GM18505 (cell line): ENCODE measurements at regions not wholly inside any gene's neighbourhood (a gene's known extent, or its start where the extent isn't known, plus 50 kb on each side); places are given as distances from the start of the nearest gene placed in this dataset.
"Not testable (repeated sequence)": the region's sequence is repeated elsewhere in the genome, so short reads cannot be mapped to it uniquely, and the experiment has no call there.

Source experiments
- ATAC-seq: cut with Tn5 transposase; IDR thresholded peaks from one replicate; pipeline ENCODE4 v1.9.1; 2021; ENCODE audit not compliant: unreplicated experiment
- POLR2A ChIP-seq: IDR thresholded peaks from 4 replicates; pipeline ENCODE4 v1.6.1; 2011; ENCODE audit warnings: borderline replicate concordance; ENCODE audit not compliant: insufficient read depth, insufficient read length; ENCODE audit errors: extremely low read depth

DNA sequence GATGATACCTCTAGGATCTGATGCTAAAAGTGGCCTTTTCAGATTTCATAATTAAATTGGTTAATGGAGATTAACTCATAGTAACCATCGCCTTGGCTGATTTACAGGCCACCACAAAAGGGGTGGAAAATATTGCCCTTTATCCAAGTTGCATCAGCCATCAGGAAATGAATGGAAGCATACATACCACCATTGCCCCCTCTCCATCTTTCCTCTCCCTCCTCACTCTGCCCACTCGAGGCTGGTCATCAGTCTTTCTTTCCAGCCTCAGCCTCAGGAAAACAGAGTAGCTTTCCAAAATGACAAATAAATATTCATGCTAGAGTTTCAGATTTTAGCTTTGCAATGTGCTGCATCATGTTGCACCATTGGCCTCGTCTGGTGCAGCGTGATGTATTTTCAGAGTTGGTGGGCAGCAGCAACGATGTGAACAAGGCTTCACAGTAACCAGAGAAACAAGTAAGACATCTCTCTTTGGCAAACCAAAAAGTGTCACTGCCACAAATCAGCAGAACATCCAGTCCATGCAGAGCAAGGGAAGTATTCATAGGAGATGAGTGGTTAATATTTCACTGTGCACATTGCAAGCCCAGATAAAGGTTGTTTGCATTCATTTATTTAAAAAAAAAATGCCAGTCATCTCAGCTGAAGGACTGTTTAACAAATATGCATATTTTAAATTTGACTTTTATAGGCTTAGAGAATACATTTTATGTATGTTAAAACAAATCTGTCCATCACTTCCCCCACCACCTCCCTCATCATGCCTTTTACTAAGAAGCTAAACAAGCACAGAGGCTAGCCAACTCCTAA, 136.7 kb upstream of the FAT3 start:
- TF ChIP-seq POLR2A: no peak
- no peak for ATAC-seq

DNA sequence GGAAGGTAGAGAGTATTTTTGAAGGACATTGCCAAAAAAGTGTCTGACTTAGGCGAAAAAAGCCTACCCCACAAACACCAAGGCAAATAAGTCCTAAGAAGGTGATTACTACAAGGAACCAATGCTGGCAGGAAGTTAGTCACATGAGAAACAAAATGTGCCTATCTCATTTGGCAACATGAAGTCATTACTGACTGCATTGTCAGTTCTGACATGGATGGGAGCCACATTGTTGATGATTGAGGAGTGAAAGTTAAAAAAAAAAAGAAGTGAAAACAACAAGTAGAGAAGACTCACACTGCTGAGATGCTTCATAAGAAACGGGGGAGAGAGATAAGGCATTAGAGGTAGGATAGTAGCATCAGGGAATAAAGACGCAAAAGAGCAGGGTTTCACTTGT, 141.5 kb upstream of the FAT3 start:
- no peak for TF ChIP-seq POLR2A
- no peak for ATAC-seq

- TF ChIP-seq POLR2A: no peak
- ATAC-seq: no peak
Measured at GRCh38 chr11:92082652-92083051, 142.0 kb upstream of the FAT3 start.

GRCh38 chr11:92074498-92074897, 150.1 kb upstream of the FAT3 start:
- not testable (repeated sequence) for ATAC-seq

DNA sequence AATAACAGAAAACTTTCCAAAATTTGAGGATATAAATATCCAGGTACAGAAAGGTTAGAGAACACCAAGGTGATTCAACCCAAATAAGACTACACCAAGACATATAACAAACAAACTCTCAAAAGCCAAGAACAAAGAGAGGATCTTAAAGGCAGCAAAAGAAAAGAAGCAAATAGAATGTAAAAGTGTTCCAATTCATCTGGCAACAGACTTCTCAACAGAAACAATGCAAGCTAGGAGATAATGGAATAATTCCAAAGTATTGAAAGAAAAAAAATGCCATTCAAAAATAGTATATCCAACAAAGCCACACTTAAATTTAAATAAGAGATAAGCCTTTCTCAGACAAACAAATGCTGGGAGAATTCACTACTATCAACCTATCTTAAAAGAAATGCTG, 153.0 kb upstream of the FAT3 start:
- no peak for ATAC-seq
- no peak for TF ChIP-seq POLR2A

DNA sequence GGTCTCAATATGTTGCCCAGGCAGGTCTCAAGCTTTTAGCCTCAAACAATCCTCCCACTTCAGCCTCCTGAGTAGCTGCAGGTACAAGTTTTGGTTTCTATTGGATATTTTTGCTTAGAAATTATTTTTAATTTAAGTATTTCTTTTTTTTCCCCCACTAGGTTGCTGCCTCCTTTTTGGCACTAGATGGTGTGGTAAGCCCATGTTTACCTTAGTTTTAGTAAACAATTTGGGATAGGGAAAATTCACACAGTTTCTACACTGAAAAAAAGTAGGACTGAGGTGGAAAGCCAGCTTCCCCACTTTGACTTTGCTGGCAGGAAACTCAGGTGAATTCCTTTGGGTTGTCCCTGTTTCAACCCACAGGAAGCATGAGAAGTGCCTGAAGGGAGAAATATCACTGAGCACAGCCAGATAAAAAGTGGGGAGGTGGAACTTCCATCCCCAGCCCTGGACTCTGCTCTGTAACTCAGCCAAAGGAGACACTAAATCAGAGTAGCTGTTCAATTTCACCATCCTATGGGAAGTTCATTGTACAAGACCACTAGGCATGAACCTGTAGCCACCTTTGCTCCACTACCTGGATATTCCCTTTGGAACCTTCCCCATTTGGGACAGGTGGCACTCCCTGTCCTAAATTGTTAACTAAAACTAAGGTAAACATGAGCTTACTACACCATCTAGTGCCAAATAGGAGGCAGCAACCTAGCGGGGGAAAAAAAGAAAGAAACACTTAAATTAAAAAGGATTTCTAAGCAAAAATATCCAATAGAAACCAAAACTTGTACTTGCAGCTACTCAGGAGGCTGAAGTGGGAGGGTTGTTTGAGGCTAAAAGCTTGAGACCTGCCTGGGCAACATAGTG, 154.4 kb upstream of the FAT3 start:
- TF ChIP-seq POLR2A: no peak
- no peak for ATAC-seq

- ATAC-seq: no peak
- no peak for TF ChIP-seq POLR2A
Measured at GRCh38 chr11:92067016-92067415, 157.6 kb upstream of the FAT3 start.

- no peak for ATAC-seq
Measured at GRCh38 chr11:92061456-92062062, 163.1 kb upstream of the FAT3 start.

DNA sequence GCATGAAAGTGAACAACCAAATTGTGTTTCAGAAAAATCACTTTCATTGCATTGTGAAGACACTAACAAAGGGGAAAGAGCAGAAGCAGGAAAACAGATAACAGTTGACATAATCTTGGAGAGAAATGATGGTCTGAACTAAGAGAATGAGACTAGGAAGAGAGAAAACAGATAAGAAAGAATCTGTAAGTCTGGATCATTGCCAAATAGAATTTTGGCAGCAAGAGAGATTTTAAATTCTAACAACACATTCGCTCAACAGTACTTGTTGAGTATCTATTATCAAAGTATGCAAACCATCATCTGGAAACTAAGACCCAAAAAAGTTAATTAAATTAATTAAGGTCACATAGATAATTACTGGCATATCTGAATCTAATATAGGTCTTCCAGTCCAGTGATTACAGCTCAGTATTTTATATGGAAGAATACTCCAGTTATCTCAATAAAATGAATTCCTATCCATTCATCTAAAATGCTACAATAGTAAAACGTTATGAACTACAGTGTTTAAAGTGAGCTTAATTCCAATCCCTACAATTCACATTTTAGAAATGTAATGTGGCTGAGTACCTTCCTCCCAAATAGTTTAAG, 166.7 kb upstream of the FAT3 start:
- no peak for TF ChIP-seq POLR2A
- ATAC-seq: no peak

More at GRCh38 chr11:92061456-92062062, 163.1 kb upstream of the FAT3 start:
- TF ChIP-seq POLR2A: no peak

DNA sequence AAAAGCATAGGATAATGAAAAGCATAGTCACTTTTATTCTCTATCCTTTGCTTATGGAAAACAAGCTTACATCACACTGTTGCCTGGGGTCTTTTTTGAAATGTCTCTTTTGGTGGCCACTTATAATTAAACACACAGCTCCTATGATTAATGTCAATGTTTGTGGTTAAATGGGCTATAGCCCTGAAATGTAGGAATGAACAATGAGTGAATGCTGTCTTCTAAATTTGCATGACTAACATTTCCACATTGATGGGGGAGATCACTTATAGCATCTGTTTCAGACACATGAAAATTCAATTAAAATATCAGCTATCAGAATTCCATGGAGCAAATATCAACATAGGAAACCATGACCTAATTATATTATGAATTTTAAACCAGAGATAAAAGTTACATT, 171.4 kb upstream of the FAT3 start:
- no peak for ATAC-seq
- TF ChIP-seq POLR2A: no peak

DNA sequence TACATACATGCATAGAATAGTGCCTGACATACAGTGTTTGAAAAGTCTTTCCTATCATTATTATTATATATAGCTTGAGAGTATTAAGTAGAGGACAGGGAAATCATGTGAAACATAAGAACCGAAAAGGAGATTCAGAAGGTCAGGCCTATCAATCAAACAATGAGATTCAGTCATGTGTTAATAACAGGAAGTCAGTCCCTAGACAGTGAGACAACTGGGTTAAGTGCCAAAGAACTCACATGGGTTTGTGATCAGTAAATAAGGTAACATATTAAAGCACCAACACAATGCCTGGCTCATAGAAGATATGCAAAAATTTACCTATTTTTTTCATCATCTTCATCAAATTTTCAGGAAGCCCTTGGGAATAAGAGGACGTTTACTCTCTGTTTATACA, 174.3 kb upstream of the FAT3 start:
- ATAC-seq: no peak
- no peak for TF ChIP-seq POLR2A

GRCh38 chr11:92048415-92048814, 176.2 kb upstream of the FAT3 start:
- no peak for ATAC-seq

GRCh38 chr11:92046103-92046502, 178.5 kb upstream of the FAT3 start:
- no peak for TF ChIP-seq POLR2A
- ATAC-seq: no peak

More at GRCh38 chr11:92048415-92048814, 176.2 kb upstream of the FAT3 start:
- TF ChIP-seq POLR2A: no peak

DNA sequence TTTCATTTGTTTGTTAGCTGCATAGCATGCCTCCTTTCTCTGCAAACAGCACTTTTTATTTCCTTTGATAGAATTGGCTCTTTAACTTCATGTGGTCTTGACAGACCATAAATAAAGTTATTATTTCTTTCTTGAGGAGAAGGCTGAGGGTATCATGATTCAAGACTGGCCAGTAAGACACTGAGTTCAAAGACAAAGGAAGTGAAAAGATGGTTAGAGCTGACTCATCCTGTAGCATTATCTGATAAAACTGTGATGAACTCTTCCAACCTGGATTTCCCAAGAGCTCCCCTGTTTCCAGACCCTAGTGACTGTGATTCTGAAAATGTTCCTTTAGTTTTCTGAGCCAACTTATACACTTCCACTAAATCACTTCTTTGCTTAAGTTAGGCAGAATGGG, 179.3 kb upstream of the FAT3 start:
- no peak for ATAC-seq
- no peak for TF ChIP-seq POLR2A

GRCh38 chr11:92035488-92035887, 189.1 kb upstream of the FAT3 start:
- no peak for ATAC-seq
- TF ChIP-seq POLR2A: no peak

DNA sequence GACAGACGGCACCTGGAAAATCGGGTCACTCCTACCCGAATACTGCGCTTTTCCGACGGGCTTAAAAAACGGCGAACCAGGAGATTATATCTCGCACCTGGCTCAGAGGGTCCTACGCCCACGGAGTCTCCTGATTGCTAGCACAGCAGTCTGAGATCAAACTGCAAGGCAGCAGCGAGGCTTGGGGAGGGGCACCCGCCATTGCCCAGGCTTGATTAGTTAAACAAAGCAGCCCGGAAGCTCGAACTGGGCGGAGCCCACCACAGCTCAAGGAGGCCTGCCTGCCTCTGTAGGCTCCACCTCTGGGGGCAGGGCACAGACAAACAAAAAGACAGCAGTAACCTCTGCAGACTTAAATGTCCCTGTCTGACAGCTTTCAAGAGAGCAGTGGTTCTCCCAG, 197.5 kb upstream of the FAT3 start:
- not testable (repeated sequence) for ATAC-seq
